Body of pancreas (tissue), 4 donors: ENCODE measurements at regions not wholly inside any gene's neighbourhood (a gene's known extent, or its start where the extent isn't known, plus 50 kb on each side); places are given as distances from the start of the nearest gene placed in this dataset.

Source experiments
- ATAC-seq: fragments of 150-250 bp; one replicate; pipeline ENCODE4 v1.9.1; 2016
- DNase-seq, 4 donors: peaks; one replicate each; pipeline ENCODE4 v3.0.0-alpha.2; 2019
- H3K27ac ChIP-seq, 4 donors: fragments of 200-600 bp; sonication (generic); 1 replicate in 3 of 4; 2 replicates in 1 of 4; pipeline versions ENCODE4 v1.5.1 to v1.6.1; 2016 to 2019; ENCODE audit warnings: mild to moderate bottlenecking in 1 of 4, mixed read lengths in 1 of 4, moderate library complexity in 1 of 4
- H3K27me3 ChIP-seq, 2 donors: fragments of 200-600 bp; sonication (generic); one replicate each; pipeline ENCODE4 v1.6.0; 2016; ENCODE audit warnings: mild to moderate bottlenecking in 1 of 2
- H3K36me3 ChIP-seq, 2 donors: fragments of 200-600 bp; sonication (generic); replicated peaks in 1 of 2; 2 replicates each; pipeline ENCODE4 v1.5.1; 2016; ENCODE audit warnings: low read depth in 2 of 2; ENCODE audit not compliant: insufficient read depth in 1 of 2
- H3K4me1 ChIP-seq: fragments of 200-600 bp; sonication (generic); one replicate; pipeline ENCODE4 v1.6.0; 2016
- H3K4me3 ChIP-seq, 2 donors: fragments of 200-600 bp; sonication (generic); 1 replicate in 1 of 2; 2 replicates in 1 of 2; pipeline ENCODE4 v1.5.1; 2016 to 2019
- H3K9me3 ChIP-seq, 3 donors: fragments of 200-600 bp; sonication (generic); 1 replicate in 2 of 3; 2 replicates in 1 of 3; pipeline ENCODE4 v1.5.1; 2016
- POLR2A ChIP-seq, 3 donors: fragments of 450-650 bp; IDR thresholded peaks; one replicate each; pipeline ENCODE4 v1.6.1; 2016; ENCODE audit warnings: antibody characterized with exemption in 3 of 3, mild to moderate bottlenecking in 2 of 3
- WGBS, 2 donors: methylation state at CpG; one replicate each; pipeline ENCODE4 v1.1.5; 2017; 5-methylcytosine and 5-hydroxymethylcytosine counted together
- intact Hi-C: fragments of 100-400 bp; cut with DNase I; formaldehyde crosslinking; loops from one replicate; pipeline ENCODE4 v1.15.1; 2023
- TF ChIP-seq, protein P1 (sequence below), 7 experiments: fragments of 450-650 bp in 4 of 7; fragments of 200-600 bp in 3 of 7; sonication (generic) in 3 of 7; IDR thresholded peaks; one replicate each; pipeline ENCODE4 v1.5.1; 2016 to 2019; ENCODE audit warnings: antibody characterized with exemption in 7 of 7

DNA sequence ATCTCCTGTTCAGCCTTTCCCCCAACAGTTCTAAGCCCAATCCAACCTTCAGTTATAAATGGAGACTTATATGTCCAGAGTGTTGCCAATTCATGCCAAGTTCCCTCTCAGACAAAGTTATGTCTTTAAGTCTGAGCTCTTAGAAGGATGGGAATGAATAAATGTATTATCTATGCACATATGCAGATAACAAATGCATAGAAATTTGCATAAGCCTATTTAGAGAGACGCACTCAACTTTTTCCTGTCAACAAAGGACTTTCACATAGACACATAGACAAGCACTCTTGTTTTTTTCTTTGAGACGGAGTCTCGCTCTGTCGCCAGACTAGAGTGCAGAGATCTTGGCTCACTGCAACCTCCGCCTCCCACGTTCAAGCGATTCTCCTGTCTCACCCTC, 95.1 kb downstream of the SOX9 start:
- no peak for TF ChIP-seq POLR2A (IDR thresholded peaks at IDR 0.05)
- TF ChIP-seq, protein P1, sequence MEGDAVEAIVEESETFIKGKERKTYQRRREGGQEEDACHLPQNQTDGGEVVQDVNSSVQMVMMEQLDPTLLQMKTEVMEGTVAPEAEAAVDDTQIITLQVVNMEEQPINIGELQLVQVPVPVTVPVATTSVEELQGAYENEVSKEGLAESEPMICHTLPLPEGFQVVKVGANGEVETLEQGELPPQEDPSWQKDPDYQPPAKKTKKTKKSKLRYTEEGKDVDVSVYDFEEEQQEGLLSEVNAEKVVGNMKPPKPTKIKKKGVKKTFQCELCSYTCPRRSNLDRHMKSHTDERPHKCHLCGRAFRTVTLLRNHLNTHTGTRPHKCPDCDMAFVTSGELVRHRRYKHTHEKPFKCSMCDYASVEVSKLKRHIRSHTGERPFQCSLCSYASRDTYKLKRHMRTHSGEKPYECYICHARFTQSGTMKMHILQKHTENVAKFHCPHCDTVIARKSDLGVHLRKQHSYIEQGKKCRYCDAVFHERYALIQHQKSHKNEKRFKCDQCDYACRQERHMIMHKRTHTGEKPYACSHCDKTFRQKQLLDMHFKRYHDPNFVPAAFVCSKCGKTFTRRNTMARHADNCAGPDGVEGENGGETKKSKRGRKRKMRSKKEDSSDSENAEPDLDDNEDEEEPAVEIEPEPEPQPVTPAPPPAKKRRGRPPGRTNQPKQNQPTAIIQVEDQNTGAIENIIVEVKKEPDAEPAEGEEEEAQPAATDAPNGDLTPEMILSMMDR (IDR thresholded peaks at IDR 0.05) = no peak
- 93 to 94% methylated on average over 7 of the region's 7 CpGs for WGBS, 2 donors
- ATAC-seq (no peak), DNase-seq (no peak)
- Histone ChIP-seq H3K27me3 (no peaks in the 10 kb centered on the region), H3K4me3 (no peak overlapping the region), H3K4me1 (no peaks in the 10 kb centered on the region), H3K27ac (no peak overlapping the region), H3K36me3 (no peaks in the 10 kb centered on the region), H3K9me3 (no peaks in the 10 kb centered on the region)
- intact Hi-C loops = no loop called here

DNA sequence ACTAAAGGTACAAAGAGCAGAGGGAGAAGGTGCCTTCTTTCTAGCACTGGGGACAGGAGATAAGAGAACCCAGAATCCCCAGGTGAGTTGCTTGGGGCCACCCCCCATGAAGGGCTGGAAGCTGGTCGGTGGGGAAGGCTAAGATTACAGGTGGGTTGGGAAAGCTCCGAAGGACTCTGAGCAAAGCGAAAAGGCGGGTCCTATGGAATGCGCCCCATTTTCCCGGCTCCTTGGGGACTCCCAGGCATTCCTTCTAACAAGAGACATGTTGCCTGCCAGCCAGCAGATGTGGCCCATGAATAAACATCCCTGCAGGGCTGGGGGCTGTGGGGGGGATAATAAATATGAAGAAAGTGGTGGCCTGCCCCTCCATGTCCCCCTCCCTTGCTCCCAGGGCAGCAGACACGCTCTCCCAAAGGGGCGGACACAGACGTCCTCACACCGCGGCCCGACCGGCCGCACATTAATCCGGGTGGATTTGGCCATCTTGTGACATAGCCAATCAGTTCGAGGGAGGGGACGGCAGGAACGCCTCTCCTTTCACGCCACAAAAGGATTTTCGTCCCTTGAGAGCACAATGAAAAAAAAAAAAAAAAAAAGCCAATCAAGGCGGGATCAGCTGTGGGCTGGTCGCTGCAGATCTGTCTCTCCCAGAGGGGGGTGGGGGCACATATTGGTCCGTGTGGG, 98.5 kb downstream of the SOX9 start:
- intact Hi-C loops = no loop called here

DNA sequence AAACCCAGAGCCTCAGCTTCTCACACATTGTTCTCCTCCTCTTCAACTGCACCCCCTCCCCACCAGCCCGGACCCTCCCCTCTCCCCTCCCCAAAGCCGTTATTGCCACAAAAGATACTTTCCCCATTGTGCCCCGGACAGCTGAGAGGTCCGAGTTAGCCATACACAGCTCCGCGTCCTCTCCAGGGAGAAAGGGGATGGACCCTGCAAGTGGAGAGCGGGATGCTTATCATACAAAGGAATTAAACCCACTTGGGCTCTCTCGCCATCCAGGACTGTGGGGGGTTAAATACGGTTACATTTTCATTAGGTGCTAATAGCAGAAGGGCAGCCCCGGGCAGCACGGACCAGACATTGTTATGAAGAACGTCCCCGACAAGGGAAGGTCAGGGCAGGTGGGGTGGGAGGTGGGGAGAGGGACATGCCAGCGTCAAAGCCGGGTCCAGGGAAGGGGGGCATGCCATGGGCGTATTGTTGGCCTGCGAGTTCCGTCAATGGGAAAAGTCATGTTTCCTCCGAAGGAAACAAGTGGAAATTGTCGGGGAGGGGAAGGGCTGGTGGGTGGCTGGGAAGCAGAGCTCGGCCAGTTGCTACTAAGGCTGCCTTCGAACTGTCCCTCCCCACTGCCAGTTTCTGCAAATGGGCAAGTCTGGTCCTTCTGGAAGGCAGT, 99.1 kb downstream of the SOX9 start:
- H3K9me3 ChIP-seq = no peaks in the 10 kb centered on the region
- intact Hi-C loops = no loop called here
- peaks cover 5% of the 10 kb centered on the region for H3K4me1 ChIP-seq
- no peak overlapping the region for H3K4me3 ChIP-seq
- DNase-seq (no peak), ATAC-seq (no peak)
- H3K27ac ChIP-seq = no peak overlapping the region
- 22 to 31% methylated on average over 22 of the region's 22 CpGs for WGBS, 2 donors
- TF ChIP-seq POLR2A (IDR thresholded peaks at IDR 0.05) = no peak
- TF ChIP-seq, protein P1 (IDR thresholded peaks at IDR 0.05) = no peak
- H3K36me3 ChIP-seq = no peaks in the 10 kb centered on the region
- no peaks in the 10 kb centered on the region for H3K27me3 ChIP-seq

More for the DNA sequence above, 98.5 kb downstream of the SOX9 start:
- ATAC-seq (no peak), DNase-seq (no peak)
- peaks cover 5% of the 10 kb centered on the region for H3K4me1 ChIP-seq
- H3K4me3 ChIP-seq = no peak overlapping the region
- H3K27ac ChIP-seq = no peak overlapping the region
- no peaks in the 10 kb centered on the region for H3K36me3 ChIP-seq
- no peaks in the 10 kb centered on the region for H3K9me3 ChIP-seq
- no peaks in the 10 kb centered on the region for H3K27me3 ChIP-seq
- TF ChIP-seq, protein P1 (IDR thresholded peaks at IDR 0.05) = no peak
- no peak for TF ChIP-seq POLR2A (IDR thresholded peaks at IDR 0.05)
- 8 to 11% methylated on average over 23 of the region's 23 CpGs for WGBS, 2 donors

DNA sequence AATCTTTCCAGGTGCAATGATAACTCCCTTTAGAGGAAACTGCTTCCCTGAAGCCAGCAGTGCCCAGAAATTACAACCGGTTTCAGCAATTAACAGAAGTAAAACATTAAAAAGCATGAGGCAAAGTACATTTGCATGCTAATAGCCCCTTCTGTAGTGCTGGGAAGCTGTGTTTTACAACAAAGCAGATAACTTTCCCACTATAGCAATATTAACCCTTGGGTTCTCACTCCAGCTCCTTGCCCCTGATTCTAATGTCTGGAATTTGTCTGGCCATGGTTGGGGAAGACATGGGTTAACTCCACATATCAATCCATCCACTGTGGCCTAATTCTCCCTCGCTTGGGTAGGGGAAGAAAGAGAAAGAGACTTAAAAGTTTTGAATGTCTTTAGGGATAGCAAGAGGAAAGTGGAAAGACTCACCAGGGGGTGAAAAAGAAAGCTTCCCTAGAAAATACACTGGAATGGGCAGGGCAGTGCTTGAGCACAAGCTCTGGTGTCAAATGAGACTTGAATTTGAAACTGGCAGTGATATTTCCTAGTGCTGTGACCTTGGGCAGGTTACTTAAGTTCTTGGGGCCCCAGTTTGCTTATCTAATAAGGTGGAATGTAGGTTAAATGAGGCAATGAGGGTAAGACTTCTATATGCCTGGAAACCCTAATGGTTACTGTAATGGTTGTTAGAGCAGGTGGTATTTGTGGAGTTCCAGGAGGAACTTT, 102.0 kb downstream of the SOX9 start:
- Histone ChIP-seq H3K4me3 (no peak overlapping the region), H3K9me3 (no peaks in the 10 kb centered on the region), H3K27ac (no peak overlapping the region), H3K36me3 (no peaks in the 10 kb centered on the region), H3K4me1 (peaks cover 5% of the 10 kb centered on the region), H3K27me3 (no peaks in the 10 kb centered on the region)
- TF ChIP-seq, protein P1 (IDR thresholded peaks at IDR 0.05) = no peak
- TF ChIP-seq POLR2A (IDR thresholded peaks at IDR 0.05) = no peak
- intact Hi-C loops = no loop called here
- no peak for DNase-seq
- no peak for ATAC-seq
- 45 to 48% methylated on average over 2 of the region's 2 CpGs for WGBS, 2 donors
